ENCODE measurements at regions not wholly inside any gene's neighbourhood (a gene's known extent, or its start where the extent isn't known, plus 50 kb on each side); places are given as distances from the start of the nearest gene placed in this dataset.

- Histone ChIP-seq H3K27ac (ENCODE audit: low read depth, low read length, poor library complexity, severe bottlenecking) (no peak overlapping the region), H3K4me3 (ENCODE audit: low read depth, low read length, poor library complexity, severe bottlenecking) (no peak overlapping the region), H3K9me3 (ENCODE audit: low read length) (no peaks in the 10 kb centered on the region), H3K36me3 (ENCODE audit: insufficient read depth, low read length) (no peaks in the 10 kb centered on the region), H3K4me1 (ENCODE audit: insufficient read depth, low read length, poor library complexity, severe bottlenecking) (no peaks in the 10 kb centered on the region), H3K9me2 (ENCODE audit: insufficient read depth, low read length) (no peaks in the 10 kb centered on the region), H4K20me1 (ENCODE audit: insufficient read depth, low read length) (no peaks in the 10 kb centered on the region), H2AFZ (ENCODE audit: low read length) (no peak overlapping the region), H3K4me2 (ENCODE audit: low read length) (no peak overlapping the region), H3K79me2 (ENCODE audit: insufficient read depth, low read depth, low read length) (no peaks in the 10 kb centered on the region)
- DNase-seq (ENCODE audit: low spot score): no peak
- intact Hi-C loops (cut with micrococcal nuclease; ENCODE audit: unreplicated experiment): no loop called here
- ChIA-PET CTCF (ENCODE audit: unreplicated experiment) (no interaction called here), POLR2A (no interaction called here)
- TF ChIP-seq EZH2phosphoT487 (IDR thresholded peaks at IDR 0.05; ENCODE audit: borderline replicate concordance, low read depth, low read length) (no peak), CTCF (conservative IDR thresholded peaks at IDR 0.05; ENCODE audit: low read length) (no peak)
- BruUV-seq (replicated peaks): no TSS peak
Observed at GRCh38 chr19:31596751-31597150, 247.5 kb upstream of the TSHZ3 start.

GRCh38 chr19:31597616-31598015, 248.4 kb upstream of the TSHZ3 start:
- no peak overlapping the region for H3K27ac ChIP-seq (ENCODE audit: low read depth, low read length, poor library complexity, severe bottlenecking)
- intact Hi-C loops (cut with micrococcal nuclease; ENCODE audit: unreplicated experiment): no loop called here
- no peak overlapping the region for H3K4me2 ChIP-seq (ENCODE audit: low read length)
- POLR2A ChIA-PET: no interaction called here
- no TSS peak for BruUV-seq (replicated peaks)
- CTCF ChIA-PET (ENCODE audit: unreplicated experiment): no interaction called here
- no peak for DNase-seq (ENCODE audit: low spot score)
- H3K9me2 ChIP-seq (ENCODE audit: insufficient read depth, low read length): no peaks in the 10 kb centered on the region
- H3K79me2 ChIP-seq (ENCODE audit: insufficient read depth, low read depth, low read length): no peaks in the 10 kb centered on the region
- no peak for TF ChIP-seq EZH2phosphoT487 (IDR thresholded peaks at IDR 0.05; ENCODE audit: borderline replicate concordance, low read depth, low read length)
- no peak for TF ChIP-seq CTCF (conservative IDR thresholded peaks at IDR 0.05; ENCODE audit: low read length)
- no peak overlapping the region for H3K4me3 ChIP-seq (ENCODE audit: low read depth, low read length, poor library complexity, severe bottlenecking)
- H3K9me3 ChIP-seq (ENCODE audit: low read length): no peaks in the 10 kb centered on the region
- no peaks in the 10 kb centered on the region for H4K20me1 ChIP-seq (ENCODE audit: insufficient read depth, low read length)
- no peak overlapping the region for H2AFZ ChIP-seq (ENCODE audit: low read length)
- no peaks in the 10 kb centered on the region for H3K4me1 ChIP-seq (ENCODE audit: insufficient read depth, low read length, poor library complexity, severe bottlenecking)
- no peaks in the 10 kb centered on the region for H3K36me3 ChIP-seq (ENCODE audit: insufficient read depth, low read length)

GRCh38 chr19:31598730-31599238, 249.5 kb upstream of the TSHZ3 start:
- BruUV-seq (replicated peaks): no TSS peak
- H3K4me2 ChIP-seq (ENCODE audit: low read length): no peak overlapping the region
- ChIA-PET POLR2A (no interaction called here), CTCF (ENCODE audit: unreplicated experiment) (no interaction called here)
- H3K9me2 ChIP-seq (ENCODE audit: insufficient read depth, low read length): no peaks in the 10 kb centered on the region
- H3K4me3 ChIP-seq (ENCODE audit: low read depth, low read length, poor library complexity, severe bottlenecking): no peak overlapping the region
- H3K4me1 ChIP-seq (ENCODE audit: insufficient read depth, low read length, poor library complexity, severe bottlenecking): no peaks in the 10 kb centered on the region
- no peaks in the 10 kb centered on the region for H3K9me3 ChIP-seq (ENCODE audit: low read length)
- no peak for DNase-seq (ENCODE audit: low spot score)
- intact Hi-C loops (cut with micrococcal nuclease; ENCODE audit: unreplicated experiment): no loop called here
- no peaks in the 10 kb centered on the region for H3K36me3 ChIP-seq (ENCODE audit: insufficient read depth, low read length)
- no peak overlapping the region for H2AFZ ChIP-seq (ENCODE audit: low read length)
- H3K27ac ChIP-seq (ENCODE audit: low read depth, low read length, poor library complexity, severe bottlenecking): no peak overlapping the region
- no peaks in the 10 kb centered on the region for H4K20me1 ChIP-seq (ENCODE audit: insufficient read depth, low read length)
- H3K79me2 ChIP-seq (ENCODE audit: insufficient read depth, low read depth, low read length): no peaks in the 10 kb centered on the region
- TF ChIP-seq CTCF (conservative IDR thresholded peaks at IDR 0.05; ENCODE audit: low read length) (no peak), EZH2phosphoT487 (IDR thresholded peaks at IDR 0.05; ENCODE audit: borderline replicate concordance, low read depth, low read length) (no peak)
